SJCRH30 (cell line): ENCODE measurements at regions not wholly inside any gene's neighbourhood (a gene's known extent, or its start where the extent isn't known, plus 50 kb on each side); places are given as distances from the start of the nearest gene placed in this dataset.
"Not testable (repeated sequence)": the region's sequence is repeated elsewhere in the genome, so short reads cannot be mapped to it uniquely, and the experiment has no call there.

Experiments used
- DNase-seq, 2 experiments: peaks; one replicate each; pipeline ENCODE4 v3.0.0-alpha.2; 2015 to 2020
- H3K27ac ChIP-seq: fragments of 250-450 bp; sonication (Bioruptor Pico); 2 replicates; pipeline ENCODE4 v1.5.1; 2020; ENCODE audit warnings: mild to moderate bottlenecking, moderate library complexity
- H3K27me3 ChIP-seq: fragments of 250-450 bp; sonication (Bioruptor Pico); 2 replicates; pipeline ENCODE4 v1.5.1; 2020; ENCODE audit warnings: mild to moderate bottlenecking, moderate library complexity
- H3K36me3 ChIP-seq: fragments of 250-450 bp; sonication (Bioruptor Pico); 2 replicates; pipeline ENCODE4 v1.5.1; 2020; ENCODE audit warnings: mild to moderate bottlenecking, moderate library complexity
- H3K4me1 ChIP-seq: fragments of 250-450 bp; sonication (Bioruptor Pico); 2 replicates; pipeline ENCODE4 v1.5.1; 2020; ENCODE audit warnings: mild to moderate bottlenecking, moderate library complexity
- H3K4me3 ChIP-seq: fragments of 250-450 bp; sonication (Bioruptor Pico); 2 replicates; pipeline ENCODE4 v1.5.1; 2020; ENCODE audit warnings: mild to moderate bottlenecking, moderate library complexity
- H3K9me3 ChIP-seq: fragments of 250-450 bp; sonication (Bioruptor Pico); replicated peaks from 2 replicates; pipeline ENCODE4 v1.5.1; 2020; ENCODE audit warnings: mild to moderate bottlenecking, moderate library complexity

- DNase-seq, H3K27ac ChIP-seq, H3K4me1 ChIP-seq, H3K4me3 ChIP-seq, H3K9me3 ChIP-seq, H3K27me3 ChIP-seq, H3K36me3 ChIP-seq: not testable (repeated sequence)
These were observed 104.2 kb upstream of the FAN1 start for GRCh38 chr15:30799565-30799964.

GRCh38 chr15:30801140-30801895 lies 102.4 kb upstream of the FAN1 start:
- H3K27me3 ChIP-seq, H3K36me3 ChIP-seq, H3K27ac ChIP-seq, DNase-seq, H3K4me1 ChIP-seq, H3K4me3 ChIP-seq, H3K9me3 ChIP-seq: not testable (repeated sequence)

GRCh38 chr15:30802001-30802400 lies 101.7 kb upstream of the FAN1 start:
- H3K27me3 ChIP-seq, H3K27ac ChIP-seq, H3K36me3 ChIP-seq, H3K9me3 ChIP-seq, DNase-seq, H3K4me3 ChIP-seq, H3K4me1 ChIP-seq: not testable (repeated sequence)

- H3K4me1 ChIP-seq, H3K9me3 ChIP-seq, H3K27me3 ChIP-seq, H3K4me3 ChIP-seq, DNase-seq, H3K27ac ChIP-seq, H3K36me3 ChIP-seq: not testable (repeated sequence)
These were observed 100.0 kb upstream of the FAN1 start for GRCh38 chr15:30803703-30804102.

DNA sequence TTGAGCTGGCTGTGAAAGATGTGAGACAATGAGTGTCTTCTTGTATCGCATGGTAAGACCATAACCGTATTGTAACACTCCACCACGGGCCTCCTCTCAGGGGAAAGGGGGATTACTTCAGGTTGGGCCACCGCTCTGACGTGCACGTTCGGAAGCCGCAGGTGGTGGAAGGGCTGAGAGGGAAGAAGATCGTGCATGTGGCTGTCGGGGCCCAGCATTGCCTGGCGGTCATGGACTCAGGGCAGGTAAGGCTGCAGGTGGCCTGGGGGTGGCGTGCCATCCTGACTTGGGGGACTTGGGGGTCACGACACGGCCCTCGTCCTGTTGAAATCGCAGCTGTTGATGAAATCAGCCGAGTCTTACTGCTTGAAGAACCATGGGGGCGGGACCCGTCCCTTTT lies 87.3 kb upstream of the FAN1 start:
- Histone ChIP-seq H3K4me3 (no peak overlapping the region), H3K27ac (no peak overlapping the region), H3K36me3 (no peaks in the 10 kb centered on the region), H3K4me1 (no peaks in the 10 kb centered on the region), H3K27me3 (no peaks in the 10 kb centered on the region), H3K9me3 (no peaks in the 10 kb centered on the region)
- no peak for DNase-seq

- not testable (repeated sequence) for H3K27ac ChIP-seq, H3K4me1 ChIP-seq, H3K9me3 ChIP-seq, H3K36me3 ChIP-seq, H3K4me3 ChIP-seq, H3K27me3 ChIP-seq, DNase-seq
These were observed 80.5 kb upstream of the FAN1 start for GRCh38 chr15:30823068-30823813.

- DNase-seq: no peak
- H3K4me1 ChIP-seq: no peaks in the 10 kb centered on the region
- H3K27ac ChIP-seq: no peak overlapping the region
- no peaks in the 10 kb centered on the region for H3K27me3 ChIP-seq
- H3K36me3 ChIP-seq: no peaks in the 10 kb centered on the region
- H3K4me3 ChIP-seq: no peak overlapping the region
- H3K9me3 ChIP-seq: no peaks in the 10 kb centered on the region
These were observed 79.1 kb upstream of the FAN1 start for GRCh38 chr15:30824518-30825195.

GRCh38 chr15:30827625-30828303 lies 76.0 kb upstream of the FAN1 start:
- H3K4me3 ChIP-seq: no peak overlapping the region
- H3K27me3 ChIP-seq: no peaks in the 10 kb centered on the region
- no peak for DNase-seq
- H3K4me1 ChIP-seq: no peaks in the 10 kb centered on the region
- no peaks in the 10 kb centered on the region for H3K9me3 ChIP-seq
- H3K27ac ChIP-seq: no peak overlapping the region
- no peaks in the 10 kb centered on the region for H3K36me3 ChIP-seq

GRCh38 chr15:30828304-30828639 lies 75.4 kb upstream of the FAN1 start:
- not testable (repeated sequence) for H3K36me3 ChIP-seq, DNase-seq, H3K27ac ChIP-seq, H3K27me3 ChIP-seq, H3K4me3 ChIP-seq, H3K9me3 ChIP-seq, H3K4me1 ChIP-seq

GRCh38 chr15:30830961-30831360 lies 72.8 kb upstream of the FAN1 start:
- no peak for DNase-seq
- Histone ChIP-seq H3K36me3 (no peaks in the 10 kb centered on the region), H3K4me3 (no peak overlapping the region), H3K27me3 (no peaks in the 10 kb centered on the region), H3K27ac (no peak overlapping the region), H3K4me1 (peaks cover 5% of the 10 kb centered on the region; the same call in 1 of the 2 replicates), H3K9me3 (no peaks in the 10 kb centered on the region)

DNA sequence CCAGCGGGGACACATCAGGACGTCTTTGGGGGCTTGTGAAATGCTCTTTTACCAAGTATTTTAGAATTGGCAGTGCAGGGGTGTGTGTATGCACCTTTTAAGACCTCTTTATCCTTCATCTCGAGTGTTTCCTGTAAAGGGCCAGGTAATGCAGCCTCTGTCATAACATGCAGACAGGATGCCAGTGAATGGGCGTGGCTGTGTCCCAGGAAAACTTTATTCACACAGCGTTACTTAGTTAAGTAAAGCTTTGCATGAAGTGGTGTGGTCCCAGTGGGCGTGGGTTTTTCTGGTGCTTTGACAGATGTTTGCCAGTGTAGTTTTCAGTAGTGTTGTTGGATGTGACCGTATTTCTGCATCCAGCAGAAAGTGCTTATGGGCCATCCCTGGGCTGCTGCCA lies 70.3 kb upstream of the FAN1 start:
- H3K36me3 ChIP-seq, H3K9me3 ChIP-seq, H3K27me3 ChIP-seq, H3K4me1 ChIP-seq, DNase-seq, H3K27ac ChIP-seq, H3K4me3 ChIP-seq: not testable (repeated sequence)

DNA sequence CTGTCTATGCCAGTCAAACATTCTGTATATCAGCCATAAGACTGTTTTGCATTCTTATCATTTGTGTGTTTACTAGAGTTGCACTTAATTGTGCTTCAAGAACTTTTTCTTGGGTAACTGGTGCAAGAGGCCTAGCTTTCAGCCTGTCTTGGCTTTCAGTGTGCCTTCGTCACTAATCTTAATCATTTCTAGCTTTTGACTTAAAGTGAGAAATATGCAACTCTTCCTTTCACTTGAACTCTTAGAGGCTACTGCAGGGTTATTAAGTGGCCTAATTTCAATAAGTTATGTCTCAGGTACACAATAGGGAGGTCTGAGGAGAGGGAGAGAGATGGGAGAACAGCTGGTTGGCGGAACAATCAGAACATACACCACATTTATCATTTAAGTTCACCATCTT lies 62.1 kb upstream of the FAN1 start:
- not testable (repeated sequence) for H3K36me3 ChIP-seq, DNase-seq, H3K27ac ChIP-seq, H3K9me3 ChIP-seq, H3K27me3 ChIP-seq, H3K4me1 ChIP-seq, H3K4me3 ChIP-seq

DNA sequence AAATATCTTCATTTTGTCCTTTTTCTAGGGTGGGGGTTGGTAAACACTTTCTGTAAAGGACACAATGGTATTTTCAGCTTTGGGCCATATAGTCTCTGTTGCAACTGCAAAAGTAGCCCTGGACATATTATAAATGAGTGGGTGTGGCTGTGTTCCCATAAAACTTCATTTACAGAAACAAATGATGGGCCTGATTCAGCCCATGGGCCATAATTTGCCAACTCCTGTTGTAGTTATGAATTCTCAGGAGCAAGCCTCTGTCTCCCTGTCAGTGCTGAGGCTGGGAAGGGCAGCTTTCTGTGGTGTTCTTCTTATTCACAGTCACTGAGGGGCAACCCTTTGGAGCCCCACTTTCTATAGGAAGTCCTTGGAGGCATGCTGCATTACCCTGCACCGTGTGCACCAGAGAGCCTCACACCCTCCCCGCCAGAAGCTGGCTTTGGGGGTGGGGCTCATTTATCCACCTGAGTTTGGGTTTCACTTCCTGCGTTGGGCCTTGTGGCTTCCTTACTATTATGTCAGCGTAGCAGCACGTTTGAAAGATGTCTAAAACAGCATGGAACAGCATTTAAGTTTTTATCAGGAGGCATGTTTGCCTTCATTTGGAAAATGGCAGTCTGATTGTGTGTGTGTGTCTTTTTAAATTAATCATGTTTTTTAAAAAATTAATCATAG lies 60.8 kb upstream of the FAN1 start:
- H3K4me1 ChIP-seq, H3K4me3 ChIP-seq, H3K27ac ChIP-seq, H3K27me3 ChIP-seq, DNase-seq, H3K36me3 ChIP-seq, H3K9me3 ChIP-seq: not testable (repeated sequence)

- not testable (repeated sequence) for H3K36me3 ChIP-seq, H3K4me3 ChIP-seq, H3K27ac ChIP-seq, H3K4me1 ChIP-seq, DNase-seq, H3K9me3 ChIP-seq, H3K27me3 ChIP-seq
These were observed 58.2 kb upstream of the FAN1 start for GRCh38 chr15:30845536-30845935.
